RCC 7860 (cell line): ENCODE measurements at regions not wholly inside any gene's neighbourhood (a gene's known extent, or its start where the extent isn't known, plus 50 kb on each side); places are given as distances from the start of the nearest gene placed in this dataset.

Source experiments
- DNase-seq: peaks from one replicate; pipeline ENCODE4 v3.0.0-alpha.2; 2015; ENCODE audit warnings: low spot score
- FAIRE-seq: peaks from 2 replicates; lab custom pipeline; 2012; peaks lifted over from hg19 to GRCh38; lab: Jason Lieb, UNC

- FAIRE-seq (no peak), DNase-seq (no peak)
These were observed 471.0 kb downstream of the SH2D4B start for GRCh38 chr10:81008726-81009125.

- DNase-seq (no peak), FAIRE-seq (no peak)
These were observed 471.6 kb downstream of the SH2D4B start for GRCh38 chr10:81009296-81009695.

- FAIRE-seq = no peak
- DNase-seq = no peak
These were observed 476.1 kb downstream of the SH2D4B start for GRCh38 chr10:81013771-81014170.

GRCh38 chr10:81019029-81019890 lies 481.6 kb downstream of the SH2D4B start:
- FAIRE-seq (no peak), DNase-seq (peak; percentile 40)

GRCh38 chr10:81021428-81022129 lies 483.9 kb downstream of the SH2D4B start:
- DNase-seq (no peak), FAIRE-seq (no peak)

GRCh38 chr10:81026591-81026990 lies 488.9 kb downstream of the SH2D4B start:
- DNase-seq (peak; percentile 10), FAIRE-seq (no peak)

- DNase-seq (no peak), FAIRE-seq (no peak)
These were observed 489.5 kb downstream of the SH2D4B start for GRCh38 chr10:81027223-81027622.

- no peak for DNase-seq
- no peak for FAIRE-seq
These were observed 490.0 kb downstream of the SH2D4B start for GRCh38 chr10:81027706-81028105.

- no peak for FAIRE-seq
- DNase-seq = no peak
These were observed 494.1 kb downstream of the SH2D4B start for GRCh38 chr10:81031774-81032173.

GRCh38 chr10:81034383-81034782 lies 496.7 kb downstream of the SH2D4B start:
- no peak for FAIRE-seq
- DNase-seq = no peak

- DNase-seq (no peak), FAIRE-seq (no peak)
These were observed 498.6 kb downstream of the SH2D4B start for GRCh38 chr10:81036257-81036656.

GRCh38 chr10:81040031-81040430 lies 502.3 kb downstream of the SH2D4B start:
- FAIRE-seq (no peak), DNase-seq (no peak)

GRCh38 chr10:81040940-81041339 lies 503.2 kb downstream of the SH2D4B start:
- DNase-seq (no peak), FAIRE-seq (no peak)

GRCh38 chr10:81042647-81043046 lies 504.9 kb downstream of the SH2D4B start:
- DNase-seq (no peak), FAIRE-seq (no peak)

- FAIRE-seq (no peak), DNase-seq (no peak)
These were observed 527.8 kb downstream of the SH2D4B start for GRCh38 chr10:81065474-81065873.

GRCh38 chr10:81068460-81068859 lies 530.8 kb downstream of the SH2D4B start:
- no peak for DNase-seq
- no peak for FAIRE-seq

GRCh38 chr10:81071087-81071796 lies 533.5 kb downstream of the SH2D4B start:
- no peak for DNase-seq
- no peak for FAIRE-seq

GRCh38 chr10:81073155-81073554 lies 535.5 kb downstream of the SH2D4B start:
- DNase-seq (no peak), FAIRE-seq (no peak)

GRCh38 chr10:81081887-81082620 lies 544.4 kb downstream of the SH2D4B start:
- FAIRE-seq = no peak

GRCh38 chr10:81082621-81083376 lies 545.1 kb downstream of the SH2D4B start:
- FAIRE-seq (no peak), DNase-seq (no peak)

More at GRCh38 chr10:81081887-81082620, 544.4 kb downstream of the SH2D4B start:
- peak; percentile 20 for DNase-seq
